Endothelial cell of umbilical vein (primary cell): ENCODE measurements at regions not wholly inside any gene's neighbourhood (a gene's known extent, or its start where the extent isn't known, plus 50 kb on each side); places are given as distances from the start of the nearest gene placed in this dataset.

ENCODE experiments used
- BruUV-seq: library from RNA; stranded (reverse); fragments of 400-500 nt; replicated peaks from 2 replicates; lab custom pipeline; 2021; lab: Mats Ljungman, UMichigan
- CTCF ChIA-PET: fragments of 300-600, 350-600 bp; sonication (Branson Sonifier 250); formaldehyde crosslinking; loops from one replicate; lab custom pipeline; 2021; ENCODE audit warnings: antibody characterized with exemption, inconsistent platforms; lab: Charles Lee
- POLR2A ChIA-PET: fragments of 300-600, 350-600 bp; sonication (Branson Sonifier 250); formaldehyde crosslinking; loops from one replicate; lab custom pipeline; 2021; ENCODE audit warnings: antibody characterized with exemption, inconsistent platforms; lab: Charles Lee
- DNase-seq: peaks from one replicate; pipeline ENCODE4 v3.0.0-alpha.2; 2011; ENCODE audit warnings: low read depth, low spot score
- FAIRE-seq: peaks from 2 replicates; lab custom pipeline; 2011; peaks lifted over from hg19 to GRCh38; lab: Jason Lieb, UNC
- H2AFZ ChIP-seq: 2 replicates; pipeline ENCODE4 v1.6.0; 2012; ENCODE audit warnings: low read depth, low read length, control low read depth, inconsistent platforms
- H3K27ac ChIP-seq: 2 replicates; pipeline ENCODE4 v1.5.1; 2011; ENCODE audit warnings: low read depth, mild to moderate bottlenecking, control low read depth, low read length, moderate library complexity; ENCODE audit not compliant: insufficient read depth
- H3K27me3 ChIP-seq, 2 experiments: 2 replicates each; pipeline versions ENCODE4 v1.6.0 to v1.6.1; 2011; ENCODE audit warnings: low read length in 2 of 2, mixed read lengths in 1 of 2; ENCODE audit not compliant: control insufficient read depth in 2 of 2, insufficient read depth in 2 of 2
- H3K36me3 ChIP-seq, 2 experiments: 2 replicates in 1 of 2; 3 replicates in 1 of 2; pipeline ENCODE4 v1.5.1; 2011; ENCODE audit warnings: low read length in 2 of 2, mild to moderate bottlenecking in 1 of 2, moderate library complexity in 1 of 2; ENCODE audit not compliant: control insufficient read depth in 2 of 2, insufficient read depth in 2 of 2; ENCODE audit errors: extremely low read depth in 1 of 2
- H3K4me1 ChIP-seq: 3 replicates; pipeline ENCODE4 v1.5.1; 2011; ENCODE audit warnings: mild to moderate bottlenecking, low read length; ENCODE audit not compliant: control insufficient read depth, insufficient read depth; ENCODE audit errors: extremely low read depth
- H3K4me2 ChIP-seq: 2 replicates; pipeline ENCODE4 v1.6.1; 2011; ENCODE audit warnings: low read length, control low read depth, mixed read lengths; ENCODE audit not compliant: insufficient read depth
- H3K4me3 ChIP-seq, 3 experiments: fragments of 200-600 bp in 1 of 3; sonication (generic), shearing (Covaris generic) in 1 of 3; replicated peaks in 1 of 3; 2 replicates each; pipeline ENCODE4 v1.5.1; 2011 to 2016; ENCODE audit warnings: control low read depth in 3 of 3, low read length in 3 of 3, mild to moderate bottlenecking in 2 of 3, inconsistent platforms in 1 of 3, low read depth in 1 of 3, moderate library complexity in 1 of 3; ENCODE audit not compliant: insufficient read depth in 1 of 3
- H3K79me2 ChIP-seq: 2 replicates; pipeline ENCODE4 v1.6.0; 2012; ENCODE audit warnings: low read length, inconsistent platforms; ENCODE audit not compliant: control insufficient read depth, insufficient read depth
- H3K9ac ChIP-seq: replicated peaks from 2 replicates; pipeline ENCODE3; 2011; ENCODE audit warnings: low read length, control low read depth; ENCODE audit not compliant: insufficient read depth; ENCODE audit errors: extremely low read depth
- H3K9me1 ChIP-seq: replicated peaks from 3 replicates; pipeline ENCODE4 v1.6.0; 2011; ENCODE audit warnings: mild to moderate bottlenecking, low read length; ENCODE audit not compliant: control insufficient read depth, insufficient read depth; ENCODE audit errors: extremely low read depth
- H3K9me3 ChIP-seq: replicated peaks from 2 replicates; pipeline ENCODE4 v1.5.1; 2012; ENCODE audit warnings: low read length, inconsistent platforms; ENCODE audit not compliant: control insufficient read depth, insufficient read depth
- H4K20me1 ChIP-seq: replicated peaks from 2 replicates; pipeline ENCODE3; 2011; ENCODE audit warnings: mild to moderate bottlenecking, low read length; ENCODE audit not compliant: control insufficient read depth, insufficient read depth; ENCODE audit errors: extremely low read depth
- CTCF ChIP-seq, 2 donors: IDR thresholded peaks; 1 replicate in 1 of 2; 2 replicates in 1 of 2; pipeline ENCODE4 v1.5.1; 2011; ENCODE audit warnings: low read length in 2 of 2, mild to moderate bottlenecking in 2 of 2, moderate library complexity in 2 of 2, control low read depth in 1 of 2, inconsistent platforms in 1 of 2, low read depth in 1 of 2; ENCODE audit not compliant: insufficient read depth in 1 of 2; ENCODE audit errors: extremely low read depth in 1 of 2
- EZH2 ChIP-seq: IDR thresholded peaks from 2 replicates; pipeline ENCODE4 v1.6.1; 2012; ENCODE audit warnings: borderline replicate concordance, low read depth, mild to moderate bottlenecking, moderate library complexity, low read length, inconsistent platforms; ENCODE audit not compliant: severe bottlenecking
- FOS ChIP-seq: IDR thresholded peaks from 2 replicates; pipeline ENCODE4 v1.6.1; 2011; ENCODE audit warnings: mild to moderate bottlenecking, low read length, moderate library complexity, borderline replicate concordance; ENCODE audit not compliant: insufficient read depth
- GATA2 ChIP-seq: IDR thresholded peaks from 2 replicates; pipeline ENCODE4 v1.7.0; 2011; ENCODE audit warnings: low read depth, mild to moderate bottlenecking, moderate library complexity, mixed read lengths, low read length; ENCODE audit not compliant: insufficient read length, insufficient read depth
- JUN ChIP-seq: IDR thresholded peaks from 2 replicates; pipeline ENCODE4 v1.6.1; 2011; ENCODE audit warnings: borderline replicate concordance, low read depth; ENCODE audit not compliant: insufficient read length, insufficient read depth
- MYC ChIP-seq: IDR thresholded peaks from one replicate; pipeline ENCODE4 v1.6.1; 2011; ENCODE audit warnings: mild to moderate bottlenecking, low read depth, low read length
- POLR2A ChIP-seq: IDR thresholded peaks from 2 replicates; pipeline ENCODE4 v1.6.1; 2012; ENCODE audit warnings: low read depth, mild to moderate bottlenecking, control low read depth, low read length
- POLR2AphosphoS5 ChIP-seq: IDR thresholded peaks from 2 replicates; pipeline ENCODE4 v1.6.1; 2012; ENCODE audit warnings: low read depth, mild to moderate bottlenecking, control low read depth, low read length, moderate library complexity; ENCODE audit not compliant: insufficient read depth
- dilution Hi-C: fragments of 300-500 bp; cut with MboI; formaldehyde crosslinking; loops from one replicate; pipeline ENCODE4 v1.15.0; 2019; ENCODE audit warnings: low sequenced_read_pairs; ENCODE audit not compliant: extremely low pct_ligation_motif_present
- intact Hi-C: fragments of 100-400 bp; cut with micrococcal nuclease; formaldehyde crosslinking; loops from one replicate; pipeline ENCODE4 v1.10.0; 2022
- TF ChIP-seq, protein P1 (sequence below): IDR thresholded peaks from 2 replicates; pipeline ENCODE4 v1.6.1; 2011; ENCODE audit not compliant: insufficient read depth, insufficient read length

- Histone ChIP-seq H3K4me2 (no peak overlapping the region), H3K27me3 (no peaks in the 10 kb centered on the region), H3K9ac (no peak overlapping the region), H3K79me2 (no peaks in the 10 kb centered on the region), H3K4me1 (no peaks in the 10 kb centered on the region), H4K20me1 (no peaks in the 10 kb centered on the region), H3K36me3 (no peaks in the 10 kb centered on the region), H3K9me1 (no peaks in the 10 kb centered on the region), H3K9me3 (no peaks in the 10 kb centered on the region), H3K4me3 (no peak overlapping the region), H3K27ac (no peak overlapping the region), H2AFZ (no peak overlapping the region)
- BruUV-seq: no TSS peak
- POLR2A ChIA-PET: no interaction called here
- DNase-seq (no peak), FAIRE-seq (no peak)
- CTCF ChIA-PET: no interaction called here
- intact Hi-C loops (no loop called here), dilution Hi-C loops (no loop called here)
- TF ChIP-seq MYC (no peak), POLR2A (no peak), CTCF (IDR thresholded peaks at IDR 0.05; ENCODE audit: extremely low read depth in 1 of 2, insufficient read depth in 1 of 2, low read depth in 1 of 2, low read length in 2 of 2) (no peak), POLR2AphosphoS5 (no peak), FOS (no peak), EZH2 (no peak), JUN (no peak), GATA2 (no peak)
- TF ChIP-seq, protein P1, sequence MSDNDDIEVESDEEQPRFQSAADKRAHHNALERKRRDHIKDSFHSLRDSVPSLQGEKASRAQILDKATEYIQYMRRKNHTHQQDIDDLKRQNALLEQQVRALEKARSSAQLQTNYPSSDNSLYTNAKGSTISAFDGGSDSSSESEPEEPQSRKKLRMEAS: no peak
Measured at GRCh38 chr6:40170856-40171255, 236.6 kb upstream of the MOCS1 start.
